HG02840 (cell line): ENCODE measurements at regions not wholly inside any gene's neighbourhood (a gene's known extent, or its start where the extent isn't known, plus 50 kb on each side); places are given as distances from the start of the nearest gene placed in this dataset.
"Not testable (repeated sequence)": the region's sequence is repeated elsewhere in the genome, so short reads cannot be mapped to it uniquely, and the experiment has no call there.

Experiments
- ATAC-seq: cut with Tn5 transposase; IDR thresholded peaks from one replicate; pipeline ENCODE4 v1.9.1; 2021; ENCODE audit warnings: mild to moderate bottlenecking, moderate library complexity, moderate number of reproducible peaks; ENCODE audit not compliant: unreplicated experiment, low FRiP score

DNA sequence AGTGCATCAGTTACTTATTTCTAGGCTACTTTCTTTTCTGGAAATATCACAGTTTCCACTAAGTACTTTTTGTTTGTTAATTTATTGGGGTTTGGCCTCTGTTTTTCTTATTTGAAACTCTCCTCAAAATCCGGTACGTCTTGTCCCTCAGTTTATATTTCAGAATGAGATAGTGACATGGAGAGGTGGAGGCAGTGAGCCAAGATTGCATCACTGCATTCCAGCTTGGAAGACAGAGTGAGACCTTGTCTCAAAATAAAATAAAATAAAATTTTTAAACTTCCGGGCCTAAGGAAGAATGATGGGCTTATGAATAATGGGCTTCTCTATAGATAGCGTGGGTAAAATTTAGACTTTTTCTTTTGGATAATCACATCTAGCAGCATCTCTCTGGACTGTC lies 567.8 kb downstream of the TRIML1 start:
- no peak for ATAC-seq

DNA sequence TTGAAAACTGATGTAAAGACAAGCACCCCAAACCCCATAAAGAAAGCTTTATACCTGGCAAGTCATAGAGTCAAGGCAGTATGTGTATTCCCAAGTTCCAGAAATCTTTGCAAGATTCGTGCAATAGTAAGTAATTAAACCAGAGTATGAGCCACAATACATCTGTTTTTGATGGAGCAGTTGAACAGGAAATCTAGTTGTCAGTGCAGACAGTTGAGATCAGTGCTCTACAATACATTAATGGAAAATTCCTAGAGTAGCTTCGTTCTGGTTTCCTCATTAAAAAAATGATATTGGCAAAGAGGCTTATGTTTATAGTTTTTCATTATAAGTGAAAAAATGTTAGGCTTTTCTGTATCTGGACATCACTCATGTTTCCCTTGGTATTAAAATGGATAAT lies 575.3 kb downstream of the TRIML1 start:
- no peak for ATAC-seq

DNA sequence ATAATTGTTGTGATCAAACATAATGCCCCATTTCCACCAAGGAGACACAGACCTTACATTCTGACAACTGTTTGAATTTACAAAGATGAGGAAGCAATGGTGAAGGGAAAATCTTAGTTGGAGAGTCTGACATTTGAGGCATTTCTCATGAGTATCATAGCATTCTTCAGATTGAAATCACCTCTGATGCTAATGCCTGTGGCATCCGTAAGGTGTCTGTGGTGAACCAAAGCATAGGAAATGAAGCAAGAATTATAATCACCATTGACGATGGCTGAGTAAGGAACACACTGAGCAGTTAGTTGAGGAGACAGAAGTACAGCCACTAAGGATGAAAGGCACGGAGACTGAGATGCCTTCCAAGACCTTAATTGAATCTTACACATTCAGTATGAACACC lies 575.7 kb downstream of the TRIML1 start:
- no peak for ATAC-seq

DNA sequence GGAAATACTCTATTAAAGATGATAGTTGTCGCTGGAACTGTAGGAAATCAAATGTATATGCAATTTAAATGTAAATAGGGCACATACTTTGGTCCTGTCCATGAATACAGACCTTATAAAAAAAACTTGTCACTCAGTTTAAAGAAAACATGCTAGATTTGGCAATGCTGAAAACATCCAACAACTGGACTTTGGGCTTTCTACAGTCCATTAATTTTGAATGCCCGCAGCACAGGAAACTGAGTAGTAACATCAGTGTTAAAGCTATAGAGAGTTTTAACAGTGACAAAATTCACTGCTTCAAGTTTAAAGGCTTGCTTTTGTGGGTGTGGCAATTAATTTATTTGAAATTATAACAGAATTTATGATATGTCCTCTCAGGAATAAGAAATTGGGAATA lies 578.4 kb downstream of the TRIML1 start:
- no peak for ATAC-seq

DNA sequence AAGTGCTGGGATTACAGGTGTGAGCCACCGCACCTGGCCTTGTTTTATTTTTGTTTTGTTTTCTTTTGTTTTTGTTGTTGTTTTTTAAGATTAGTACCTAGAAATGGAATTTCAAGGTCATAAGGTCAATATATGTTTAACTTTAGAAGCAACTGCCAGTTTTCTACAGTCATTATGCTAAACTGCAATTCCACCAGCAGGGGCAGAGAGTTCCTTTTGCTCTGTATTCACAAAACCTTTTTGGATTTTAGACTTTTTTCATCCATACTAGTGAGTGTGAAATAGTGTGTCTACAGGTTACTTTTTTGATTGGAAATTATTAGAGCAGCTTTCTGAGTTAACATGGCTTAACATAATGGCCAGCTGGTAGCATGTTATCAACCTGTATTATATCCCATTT lies 580.6 kb downstream of the TRIML1 start:
- no peak for ATAC-seq

DNA sequence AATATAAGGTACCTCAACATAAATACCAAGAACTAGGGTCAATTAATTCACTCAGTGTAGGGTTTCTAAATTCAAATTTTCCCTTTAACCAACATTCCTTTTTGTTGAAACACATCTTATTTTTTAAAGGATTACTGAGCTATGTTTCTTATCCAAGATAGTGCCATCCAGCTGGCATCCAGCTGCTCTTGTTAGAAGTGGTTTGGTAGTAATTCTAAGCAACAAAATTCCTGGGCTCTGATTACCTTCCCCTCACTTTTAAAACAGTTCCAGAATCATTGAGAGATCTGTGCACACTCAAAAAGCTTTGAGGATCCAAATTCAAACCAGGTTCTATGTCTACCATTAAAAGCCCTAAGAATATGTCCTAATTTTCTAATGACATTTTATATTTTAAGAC lies 583.7 kb downstream of the TRIML1 start:
- no peak for ATAC-seq

DNA sequence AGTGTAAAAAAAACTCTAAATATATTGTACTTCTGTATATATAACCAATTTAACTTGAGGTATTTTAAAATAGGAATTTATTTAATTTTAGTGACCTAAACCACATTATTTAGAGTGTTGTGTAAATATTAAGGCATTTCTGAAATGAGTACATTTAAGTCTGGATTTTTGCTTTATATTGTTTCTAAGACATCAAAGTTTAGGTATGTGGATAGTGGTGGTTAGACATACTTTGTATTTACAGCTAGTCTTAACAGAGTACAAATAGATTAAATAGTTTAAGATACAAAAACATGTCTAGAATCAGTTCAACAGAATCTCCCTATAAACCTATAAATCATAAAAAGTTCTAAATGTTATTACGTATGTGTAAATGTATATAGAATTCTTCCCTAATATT lies 588.5 kb downstream of the TRIML1 start:
- no peak for ATAC-seq

DNA sequence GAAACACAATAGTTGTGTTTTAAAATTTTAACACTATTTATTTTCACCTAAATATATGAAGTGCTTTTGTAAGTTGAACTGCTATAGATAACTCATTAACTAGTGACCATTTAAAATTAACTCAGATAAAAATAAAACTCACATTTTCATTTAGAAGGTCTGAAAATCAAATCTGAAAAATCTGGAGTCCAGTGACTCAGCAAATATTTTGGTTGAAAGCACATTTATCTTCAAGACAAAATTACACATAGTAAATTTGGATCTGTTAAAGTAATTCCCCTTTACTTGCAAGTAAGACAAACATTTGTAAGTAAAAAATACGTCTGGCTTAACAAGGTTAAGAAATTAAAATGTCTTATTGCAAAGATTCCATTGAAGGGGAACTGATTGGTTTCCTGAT lies 589.1 kb downstream of the TRIML1 start:
- ATAC-seq, result no peak

DNA sequence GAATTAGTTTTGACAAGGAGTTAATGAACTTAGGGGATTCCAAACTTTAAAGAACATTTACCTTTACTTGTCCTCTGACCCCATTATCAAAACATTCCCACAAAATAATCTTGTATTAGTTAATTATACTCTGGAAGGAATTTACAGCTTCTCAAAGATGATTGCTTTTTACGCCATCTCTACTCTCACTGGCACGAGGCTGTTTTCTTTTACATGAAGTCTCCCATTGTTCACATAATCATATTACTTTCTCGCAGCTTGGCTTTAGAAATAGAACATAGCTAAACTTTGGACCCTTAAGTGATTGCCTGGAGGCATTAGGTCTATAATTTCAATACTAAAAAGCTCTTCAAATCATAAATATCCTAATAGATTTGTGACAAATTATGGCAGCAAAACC lies 592.9 kb downstream of the TRIML1 start:
- no peak for ATAC-seq

DNA sequence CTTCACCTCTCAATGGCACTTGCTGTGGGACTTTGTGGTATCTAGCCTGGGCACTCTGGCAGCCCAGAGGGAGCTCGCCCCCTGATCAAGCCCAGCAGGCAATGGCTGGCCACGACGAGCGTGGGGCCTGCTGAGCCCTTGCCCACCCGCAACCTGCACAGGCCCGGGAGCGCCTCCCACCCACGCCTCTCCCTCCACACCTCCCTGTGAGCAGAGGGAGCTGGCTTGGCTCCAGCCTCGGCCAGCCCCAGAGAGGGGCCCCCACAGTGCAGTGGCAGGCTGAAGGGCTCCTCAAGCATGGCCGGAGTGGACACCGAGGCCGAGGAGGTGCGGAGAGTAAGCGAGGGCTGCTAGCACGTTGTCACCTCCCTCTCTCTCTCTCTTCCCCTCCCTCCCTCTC lies 595.8 kb downstream of the TRIML1 start:
- ATAC-seq, result no peak

DNA sequence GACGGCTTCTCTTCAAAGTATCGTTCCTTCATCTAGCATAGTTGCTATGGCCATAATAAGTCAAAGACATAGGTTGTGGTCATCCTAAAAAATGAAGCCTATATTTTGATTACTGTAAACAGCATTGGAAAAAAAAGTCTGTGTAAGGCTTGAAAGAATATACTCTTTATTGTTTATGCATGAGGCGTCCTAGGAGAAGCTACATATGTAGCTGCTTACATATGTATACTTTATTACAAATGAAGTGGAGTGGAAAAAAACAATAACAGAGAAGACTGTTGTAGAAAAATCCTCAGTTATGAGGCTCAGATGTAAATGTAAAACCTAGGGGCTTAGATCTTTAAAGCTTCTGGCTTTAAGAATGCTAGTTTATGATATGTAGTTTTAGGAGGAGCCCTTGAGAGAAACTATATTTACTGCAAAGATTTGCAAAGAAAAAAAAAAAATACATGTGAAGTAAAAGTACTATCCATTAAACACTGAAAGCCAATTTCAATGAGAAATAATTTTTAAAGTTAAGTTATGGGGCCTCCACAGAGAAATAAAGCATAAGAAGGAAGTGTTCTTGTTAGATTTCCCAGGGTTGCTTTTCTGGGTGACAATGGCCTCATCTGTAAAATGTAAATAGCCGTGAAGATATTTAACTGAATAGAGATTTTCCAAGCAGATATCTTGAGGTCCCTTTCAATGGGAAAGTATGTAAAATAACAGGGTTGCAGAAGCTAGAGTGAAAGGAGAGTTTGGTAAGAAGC lies 598.2 kb downstream of the TRIML1 start:
- ATAC-seq, result no peak

DNA sequence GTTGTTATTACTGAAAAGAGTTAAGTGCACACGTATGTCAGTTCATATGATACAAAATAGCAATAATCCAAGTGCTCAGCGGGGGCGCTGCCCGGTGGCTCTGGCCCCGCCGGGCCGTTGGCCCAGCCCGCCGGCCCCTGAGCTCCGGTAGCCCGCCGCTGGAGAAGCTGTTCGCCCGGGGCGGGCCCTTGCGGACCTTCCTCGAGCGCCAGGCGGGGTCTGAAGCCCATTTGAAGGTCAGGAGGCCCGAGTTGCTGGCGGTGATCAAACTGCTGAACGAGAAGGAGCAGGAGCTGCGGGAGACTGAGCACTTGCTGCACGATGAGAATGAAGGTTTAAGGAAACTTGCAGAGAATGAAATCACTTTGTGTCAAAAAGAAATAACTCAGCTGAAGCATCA lies 599.0 kb downstream of the TRIML1 start:
- not testable (repeated sequence) for ATAC-seq

DNA sequence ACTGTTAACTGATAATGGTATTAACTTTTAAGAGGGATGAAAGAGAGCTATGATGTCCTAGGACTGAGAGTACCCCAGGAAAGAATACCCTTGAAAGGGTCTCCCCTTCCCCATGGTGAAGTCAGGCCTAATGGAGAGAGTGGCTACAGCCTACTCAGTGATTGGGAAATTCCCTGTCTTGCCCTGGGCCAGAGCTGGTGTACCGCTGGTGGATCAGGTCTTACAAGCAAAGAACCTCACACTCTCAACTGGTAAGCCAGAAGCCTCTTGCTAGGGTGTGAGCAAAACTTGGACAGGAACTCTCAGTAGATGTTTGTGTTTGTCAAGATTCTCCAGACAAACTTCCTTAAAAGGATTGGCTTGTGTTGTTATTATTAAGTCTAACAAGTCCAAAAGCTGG lies 600.9 kb downstream of the TRIML1 start:
- not testable (repeated sequence) for ATAC-seq

DNA sequence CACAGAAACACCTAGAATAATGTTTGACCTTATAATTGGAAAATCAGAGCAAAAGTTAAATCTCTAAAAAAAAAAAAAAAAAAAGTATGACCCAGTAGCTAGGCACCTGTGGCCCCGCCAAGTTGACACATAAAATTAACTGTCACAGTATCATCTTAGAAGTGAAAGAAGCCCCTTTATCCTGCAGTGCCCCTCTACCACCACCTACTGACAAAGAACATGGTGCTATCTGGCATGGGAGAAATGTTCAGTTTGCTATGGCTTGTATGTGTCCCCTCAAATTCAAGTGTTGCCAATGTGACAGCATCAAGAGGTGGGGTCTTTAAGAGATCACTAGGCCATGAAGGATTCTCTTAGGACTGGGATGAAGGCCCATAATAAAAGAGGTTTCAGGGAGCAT lies 601.5 kb downstream of the TRIML1 start:
- ATAC-seq, result not testable (repeated sequence)

DNA sequence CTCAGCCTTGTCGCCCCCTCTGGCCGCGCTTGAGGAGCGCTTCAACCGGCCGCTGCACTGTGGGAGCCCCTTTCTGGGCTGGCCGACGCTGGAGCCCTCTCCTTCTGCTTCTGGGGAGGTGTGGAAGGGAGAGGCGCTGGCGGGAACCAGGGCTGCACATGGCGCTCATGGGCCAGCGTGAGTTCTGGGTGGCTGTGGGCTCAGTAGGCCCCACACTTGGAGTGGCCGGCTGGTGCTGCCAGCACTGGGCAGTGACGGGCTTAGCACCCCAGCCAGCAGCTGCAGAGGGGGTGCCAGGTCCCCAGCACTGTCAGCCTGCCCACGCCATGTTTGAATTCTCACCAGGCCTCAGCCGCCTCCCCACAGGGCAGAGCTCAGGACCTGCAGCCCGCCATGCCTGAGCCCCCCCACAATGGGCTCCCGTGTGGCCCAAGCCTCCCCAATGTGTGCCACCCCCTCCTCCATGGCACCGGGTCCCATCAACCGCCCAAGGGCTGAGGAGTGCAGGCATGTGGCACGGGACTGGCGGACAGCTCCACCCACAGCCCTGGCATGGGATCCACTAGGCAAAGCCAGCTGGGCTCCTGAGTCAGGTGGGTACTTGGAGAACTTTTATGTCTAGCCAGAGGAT lies 615.2 kb downstream of the TRIML1 start:
- no peak for ATAC-seq

DNA sequence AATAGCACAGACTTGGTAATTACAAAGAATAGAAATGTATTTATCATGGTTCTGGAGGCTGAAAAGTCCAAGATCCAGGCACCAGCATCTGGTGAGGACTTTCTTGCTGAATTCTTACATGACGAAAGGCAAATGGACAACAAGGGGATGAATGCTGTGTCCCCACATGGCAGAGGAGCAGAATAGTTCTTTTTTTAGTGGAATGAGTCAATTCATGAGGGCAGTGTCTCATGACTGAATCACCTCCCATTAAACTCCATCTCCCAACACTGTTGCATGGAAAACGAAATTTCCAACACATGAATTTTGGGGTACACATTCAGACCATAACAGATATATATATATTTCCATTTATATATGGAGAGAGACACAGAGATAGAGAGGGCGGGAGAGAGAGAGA lies 628.3 kb downstream of the TRIML1 start:
- no peak for ATAC-seq

DNA sequence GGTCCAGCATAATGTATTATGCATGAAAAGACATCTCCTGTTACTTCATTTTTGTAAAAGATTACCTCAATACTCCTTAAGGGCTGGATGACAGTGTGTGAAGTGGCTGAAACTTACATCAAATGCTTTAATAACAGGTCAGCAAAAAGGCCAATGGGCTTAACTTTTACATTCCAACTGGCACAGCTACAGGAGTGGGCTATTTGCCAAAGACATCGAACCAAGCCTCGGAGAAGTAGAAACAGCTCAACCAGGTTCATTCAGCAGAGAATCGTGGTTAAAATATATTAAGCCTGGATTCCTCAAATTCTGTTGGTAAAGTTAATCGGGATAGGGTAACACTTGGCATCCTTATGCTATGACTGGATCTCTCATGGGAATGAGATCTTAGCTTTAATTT lies 639.7 kb downstream of the TRIML1 start:
- no peak for ATAC-seq

DNA sequence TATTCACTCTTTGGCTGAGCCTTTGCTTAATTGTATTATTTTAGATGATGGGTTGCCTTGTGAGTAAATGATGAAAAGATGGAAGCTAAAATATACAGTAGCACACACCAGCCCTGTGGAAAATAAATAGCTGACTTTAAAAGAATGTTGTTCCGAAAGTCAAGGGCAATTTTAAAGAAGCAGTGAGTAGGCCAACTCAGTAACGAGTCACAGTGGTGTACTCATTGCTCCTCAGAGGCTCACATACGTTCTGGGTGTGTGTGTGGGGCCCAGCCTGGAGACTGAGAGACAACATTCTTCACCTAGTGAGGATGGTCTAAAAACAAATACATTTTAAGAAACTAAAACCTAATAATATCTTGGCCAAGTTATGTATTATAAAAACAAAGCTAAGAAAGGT lies 640.3 kb downstream of the TRIML1 start:
- no peak for ATAC-seq

DNA sequence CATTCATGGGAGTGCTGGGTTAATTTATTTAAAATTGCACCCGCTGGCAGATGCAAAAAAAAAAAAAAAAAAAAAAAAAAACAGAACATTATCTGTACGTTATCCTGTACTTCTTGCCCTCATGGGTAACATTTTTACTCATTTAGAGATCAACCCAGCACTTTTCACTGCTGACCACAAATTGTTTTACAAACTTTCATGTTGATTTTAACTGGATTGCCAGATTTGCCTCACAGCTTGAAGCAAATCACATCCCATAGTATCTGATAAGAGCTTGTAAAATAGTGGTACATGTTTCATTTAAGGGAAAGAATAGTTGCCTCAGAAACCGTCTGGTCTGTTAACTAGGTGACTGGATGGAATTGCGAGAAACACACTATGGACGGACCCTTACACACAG lies 640.8 kb downstream of the TRIML1 start:
- ATAC-seq, result no peak

DNA sequence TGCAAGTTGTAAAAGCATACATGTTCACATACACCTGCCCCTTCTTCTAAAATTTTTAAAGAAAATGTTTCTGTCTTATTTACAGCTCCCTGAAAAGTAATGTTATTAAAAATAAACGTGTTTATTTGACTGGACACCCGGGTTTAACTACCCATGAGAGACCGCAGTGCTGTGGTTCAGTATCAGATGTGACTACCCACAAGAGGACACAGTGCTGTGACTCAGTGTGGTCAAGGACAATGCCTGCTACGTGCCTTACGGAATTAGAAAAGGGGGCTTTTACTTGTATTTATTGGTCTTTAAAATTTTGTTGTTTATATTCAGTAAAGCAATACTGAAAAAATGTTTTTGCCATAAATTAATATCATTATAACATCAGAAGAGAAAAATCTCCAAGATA lies 641.4 kb downstream of the TRIML1 start:
- no peak for ATAC-seq

DNA sequence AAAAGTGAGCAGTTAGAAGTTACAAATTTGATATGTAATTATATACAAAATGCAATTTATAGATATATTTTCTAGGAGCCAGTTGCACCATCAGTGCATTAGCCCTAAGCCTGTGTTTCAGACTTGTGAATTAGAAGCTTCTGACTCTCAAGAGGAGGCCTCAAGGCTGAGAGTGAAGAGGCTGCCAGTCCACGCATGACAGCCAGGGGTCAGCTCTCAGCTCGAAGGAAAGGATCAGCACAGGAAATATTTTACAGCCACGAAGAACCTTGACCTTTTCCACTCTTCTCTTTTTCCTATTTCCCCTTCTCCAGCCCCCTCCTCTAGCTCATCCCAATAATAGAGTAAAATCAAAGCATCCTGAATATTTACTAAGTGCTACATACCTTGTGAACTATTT lies 642.4 kb downstream of the TRIML1 start:
- ATAC-seq, result no peak

DNA sequence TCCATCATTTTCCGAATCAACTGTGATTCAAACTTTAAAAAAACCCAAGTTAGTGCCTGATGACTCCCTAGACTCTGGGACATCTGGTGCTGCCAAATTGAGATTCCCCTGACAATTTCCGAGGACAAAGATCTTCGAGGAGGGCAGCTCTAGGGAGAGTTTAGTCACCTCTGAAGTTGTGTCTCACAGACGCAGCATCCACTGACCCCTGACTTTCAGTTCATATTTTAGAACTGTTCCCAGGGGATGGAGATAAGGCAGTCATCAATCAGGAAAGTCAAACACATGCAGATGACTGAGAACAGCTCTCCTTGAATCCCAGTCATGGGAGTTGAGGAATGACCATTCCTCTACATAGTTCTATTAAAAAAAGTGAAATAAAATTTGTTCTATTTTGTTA lies 643.9 kb downstream of the TRIML1 start:
- no peak for ATAC-seq
